A549 (cell line): ENCODE measurements at regions not wholly inside any gene's neighbourhood (a gene's known extent, or its start where the extent isn't known, plus 50 kb on each side); places are given as distances from the start of the nearest gene placed in this dataset.

ENCODE experiments used
- ATAC-seq, 2 experiments: fragments of 200-7000 bp in 1 of 2; fragments of >200 bp in 1 of 2; cut with Nextera tagmentation in 1 of 2; cut with Tn5 transposase in 1 of 2; 3 replicates each; pipeline versions ENCODE4 v1.8.0 to v1.9.1; 2018 to 2020; ENCODE audit warnings: mild to moderate bottlenecking in 1 of 2, moderate library complexity in 1 of 2
- CTCF ChIA-PET: fragments of 300-600 bp; sonication (Branson Sonifier 250); formaldehyde crosslinking; extraction: SDS; loops from one replicate; lab custom pipeline; 2021; ENCODE audit warnings: antibody characterized with exemption, inconsistent platforms; lab: Yijun Ruan, JAX
- POLR2A ChIA-PET: fragments of 350-600 bp; formaldehyde crosslinking; extraction: SDS; loops from one replicate; lab custom pipeline; 2021; ENCODE audit warnings: antibody characterized with exemption, inconsistent platforms; lab: Yijun Ruan, JAX
- DNase-seq, 2 experiments: peaks; one replicate each; pipeline versions ENCODE4 v3.0.0 to v3.0.0-alpha.2; 2011 to 2016; ENCODE audit warnings: low read depth in 1 of 2, low spot score in 1 of 2
- FAIRE-seq: peaks from 2 replicates; lab custom pipeline; 2011; peaks lifted over from hg19 to GRCh38; lab: Jason Lieb, UNC
- H3K27ac ChIP-seq, 2 experiments: fragments of >200 bp; sonication (Bioruptor Twin); formaldehyde crosslinking; 3 replicates each; pipeline ENCODE4 v1.5.1; 2016 to 2017
- H3K4me1 ChIP-seq: fragments of >200 bp; sonication (Bioruptor Twin); formaldehyde crosslinking; 3 replicates; pipeline ENCODE4 v1.6.1; 2016
- H3K4me2 ChIP-seq: fragments of >200 bp; sonication (Bioruptor Twin); formaldehyde crosslinking; 3 replicates; pipeline ENCODE4 v1.6.1; 2016
- H3K4me3 ChIP-seq: fragments of >200 bp; sonication (Bioruptor Twin); formaldehyde crosslinking; 3 replicates; pipeline ENCODE4 v1.5.1; 2016
- H3K9me3 ChIP-seq: fragments of >200 bp; sonication (Bioruptor Twin); formaldehyde crosslinking; 3 replicates; pipeline ENCODE4 v1.6.1; 2016
- BHLHE40 ChIP-seq: IDR thresholded peaks from 2 replicates; pipeline ENCODE4 v1.6.1; 2012; ENCODE audit warnings: low read depth, low read length, inconsistent platforms
- CEBPB ChIP-seq, 2 experiments: fragments of >200 bp in 1 of 2; sonication (Bioruptor Twin) in 1 of 2; formaldehyde crosslinking in 1 of 2; IDR thresholded peaks; 2 replicates each; pipeline ENCODE4 v1.6.1; 2012 to 2016
- EHF ChIP-seq: fragments of 250-450 bp; sonication (Bioruptor Pico); IDR thresholded peaks from 2 replicates; pipeline ENCODE4 v1.5.0; 2020; ENCODE audit warnings: mild to moderate bottlenecking
- ESRRA ChIP-seq: fragments of 150-350 bp; IDR thresholded peaks from 2 replicates; pipeline ENCODE4 v1.6.1; 2014; ENCODE audit warnings: mild to moderate bottlenecking, low read length, borderline replicate concordance
- FOSB ChIP-seq: fragments of 250-450 bp; sonication (Bioruptor Pico); IDR thresholded peaks from 2 replicates; pipeline ENCODE4 v1.5.0; 2020; ENCODE audit warnings: mild to moderate bottlenecking, moderate library complexity
- HDAC2 ChIP-seq: fragments of 200-600 bp; sonication (generic); IDR thresholded peaks from 2 replicates; pipeline ENCODE4 v1.6.1; 2016
- HOXB5 ChIP-seq: fragments of 250-450 bp; sonication (Bioruptor Pico); IDR thresholded peaks from 2 replicates; pipeline ENCODE4 v1.5.0; 2020; ENCODE audit warnings: mild to moderate bottlenecking, moderate library complexity
- MAFK ChIP-seq: fragments of 450-650 bp; IDR thresholded peaks from 2 replicates; pipeline ENCODE4 v1.6.1; 2014; ENCODE audit not compliant: partially characterized antibody
- MAZ ChIP-seq: fragments of 150-350 bp; IDR thresholded peaks from 2 replicates; pipeline ENCODE4 v1.6.1; 2014; ENCODE audit warnings: antibody characterized with exemption, low read depth, low read length, borderline replicate concordance
- MYC ChIP-seq: IDR thresholded peaks from 2 replicates; pipeline ENCODE4 v1.6.1; 2012; ENCODE audit warnings: mild to moderate bottlenecking, inconsistent platforms, low read length, improper control_type of control experiment, borderline replicate concordance
- NFE2L2 ChIP-seq: fragments of 150-350 bp; conservative IDR thresholded peaks from 2 replicates; pipeline ENCODE4 v1.6.1; 2014; ENCODE audit warnings: low read length
- PHF8 ChIP-seq: fragments of 200-600 bp; sonication (generic); IDR thresholded peaks from 2 replicates; pipeline ENCODE4 v1.6.1; 2016; ENCODE audit warnings: low read depth, mild to moderate bottlenecking, antibody characterized with exemption, moderate library complexity, borderline replicate concordance
- POLR2AphosphoS2 ChIP-seq: conservative IDR thresholded peaks from 2 replicates; pipeline ENCODE4 v1.6.1; 2012; ENCODE audit warnings: low read length, improper control_type of control experiment, inconsistent platforms
- RAD21 ChIP-seq, 2 experiments: fragments of >200 bp in 1 of 2; sonication (Bioruptor Twin) in 1 of 2; formaldehyde crosslinking in 1 of 2; IDR thresholded peaks in 1 of 2; conservative IDR thresholded peaks in 1 of 2; 2 replicates in 1 of 2; 3 replicates in 1 of 2; pipeline ENCODE4 v1.6.1; 2012 to 2018; ENCODE audit warnings: inconsistent platforms in 1 of 2
- RNF2 ChIP-seq: fragments of 200-600 bp; sonication (generic); IDR thresholded peaks from 2 replicates; pipeline ENCODE4 v1.6.1; 2016; ENCODE audit warnings: low read depth, mild to moderate bottlenecking, antibody characterized with exemption, moderate library complexity, borderline replicate concordance
- TP53 ChIP-seq: fragments of 250-450 bp; sonication (Bioruptor Pico); IDR thresholded peaks from 2 replicates; pipeline ENCODE4 v1.5.0; 2021; ENCODE audit warnings: mild to moderate bottlenecking, moderate library complexity
- USF2 ChIP-seq: fragments of 450-650 bp; IDR thresholded peaks from 2 replicates; pipeline ENCODE4 v1.6.1; 2014; ENCODE audit warnings: antibody characterized with exemption
- ZNF302 ChIP-seq: fragments of 250-450 bp; sonication (Bioruptor Pico); IDR thresholded peaks from 2 replicates; pipeline ENCODE4 v1.9.0; 2021; ENCODE audit warnings: inconsistent platforms, mild to moderate bottlenecking, moderate library complexity
- WGBS: methylation state at CpG from one replicate; pipeline ENCODE4 v1.1.6; 2017; ENCODE audit errors: missing lambda C conversion rate; 5-methylcytosine and 5-hydroxymethylcytosine counted together
- TF ChIP-seq, protein P1 (sequence below): IDR thresholded peaks from 2 replicates; pipeline ENCODE4 v1.6.1; 2012
- TF ChIP-seq, protein P2 (sequence below): IDR thresholded peaks from 2 replicates; pipeline ENCODE4 v1.6.1; 2012

DNA sequence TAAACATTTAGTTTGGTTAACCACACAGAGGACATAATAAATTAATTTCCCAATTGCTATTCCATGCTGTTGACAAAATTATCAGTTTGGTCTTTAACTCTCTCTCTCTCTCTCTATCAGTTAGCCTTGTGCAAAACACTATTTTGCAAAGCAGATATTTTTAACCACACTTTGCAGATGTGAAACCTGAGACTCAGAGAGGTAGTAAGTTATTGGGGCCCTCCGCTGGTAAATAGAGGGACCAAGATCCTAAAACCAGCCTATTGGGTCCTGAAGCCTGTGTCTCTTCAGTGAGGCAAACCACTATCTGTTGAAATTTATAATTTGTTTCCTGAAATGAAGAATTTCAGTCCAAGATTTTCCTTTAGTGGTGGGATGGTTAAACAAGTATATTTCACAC, 231.0 kb downstream of the SOD2 start:
- 15% methylated on average over 1 of the region's 1 CpG for WGBS
- H3K27ac ChIP-seq, result no peak overlapping the region
- H3K4me3 ChIP-seq, result no peak overlapping the region
- POLR2A ChIA-PET, result no interaction called here
- H3K4me1 ChIP-seq, result no peaks in the 10 kb centered on the region
- TF ChIP-seq POLR2AphosphoS2 (no peak), BHLHE40 (no peak), MAFK (no peak), FOSB (CRISPR knock-in tag) (no peak), NFE2L2 (no peak), MYC (no peak), TP53 (CRISPR knock-in tag) (no peak), PHF8 (no peak), ESRRA (no peak), CEBPB (IDR thresholded peaks at IDR 0.05) (no peak)
- TF ChIP-seq, protein P1, sequence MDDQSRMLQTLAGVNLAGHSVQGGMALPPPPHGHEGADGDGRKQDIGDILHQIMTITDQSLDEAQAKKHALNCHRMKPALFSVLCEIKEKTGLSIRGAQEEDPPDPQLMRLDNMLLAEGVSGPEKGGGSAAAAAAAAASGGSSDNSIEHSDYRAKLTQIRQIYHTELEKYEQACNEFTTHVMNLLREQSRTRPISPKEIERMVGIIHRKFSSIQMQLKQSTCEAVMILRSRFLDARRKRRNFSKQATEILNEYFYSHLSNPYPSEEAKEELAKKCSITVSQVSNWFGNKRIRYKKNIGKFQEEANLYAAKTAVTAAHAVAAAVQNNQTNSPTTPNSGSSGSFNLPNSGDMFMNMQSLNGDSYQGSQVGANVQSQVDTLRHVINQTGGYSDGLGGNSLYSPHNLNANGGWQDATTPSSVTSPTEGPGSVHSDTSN, result no peak
- TF ChIP-seq, all 56 proteins: peak for 0
- ATAC-seq (no peak), FAIRE-seq (no peak), DNase-seq (no peak)
- Histone ChIP-seq H3K4me2 (no peak overlapping the region), H3K9me3 (no peaks in the 10 kb centered on the region)
- CTCF ChIA-PET, result no interaction called here

DNA sequence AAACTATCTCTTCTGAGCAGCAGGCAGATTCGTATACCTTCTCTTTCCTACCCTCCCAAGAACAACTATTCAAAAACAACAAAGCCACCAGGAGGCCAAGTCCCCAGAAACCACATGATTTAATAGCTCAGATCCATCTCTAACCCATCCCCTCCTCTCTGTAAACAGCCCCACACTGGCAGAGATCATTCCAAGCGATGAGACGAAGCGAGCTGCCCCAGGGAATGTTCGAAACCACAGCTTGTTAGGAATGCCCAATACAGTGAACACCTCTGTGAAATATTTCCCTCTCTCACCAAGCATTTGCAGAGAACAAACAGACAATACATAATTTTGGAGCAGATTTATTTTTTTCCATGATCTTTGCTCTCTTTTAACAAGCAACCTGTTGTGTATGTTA, 231.8 kb downstream of the SOD2 start:
- DNase-seq, result no peak
- FAIRE-seq, result no peak
- Histone ChIP-seq H3K4me1 (no peaks in the 10 kb centered on the region), H3K9me3 (no peaks in the 10 kb centered on the region), H3K27ac (no peak overlapping the region), H3K4me3 (no peak overlapping the region), H3K4me2 (no peak overlapping the region)
- 15% methylated on average over 5 of the region's 5 CpGs for WGBS
- ChIA-PET CTCF (no interaction called here), POLR2A (no interaction called here)
- TF ChIP-seq HOXB5 (CRISPR knock-in tag) (no peak), ZNF302 (no peak), USF2 (no peak), RNF2 (no peak), MAZ (no peak), RAD21 (conservative IDR thresholded peaks at IDR 0.05 in 1 of 2, IDR thresholded peaks at IDR 0.05 in 1 of 2) (no peak), TP53 (CRISPR knock-in tag) (no peak), MYC (no peak)
- TF ChIP-seq, protein P2, sequence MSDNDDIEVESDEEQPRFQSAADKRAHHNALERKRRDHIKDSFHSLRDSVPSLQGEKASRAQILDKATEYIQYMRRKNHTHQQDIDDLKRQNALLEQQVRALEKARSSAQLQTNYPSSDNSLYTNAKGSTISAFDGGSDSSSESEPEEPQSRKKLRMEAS, result no peak
- no peak for ATAC-seq

GRCh38 chr6:159460476-159460875, 232.6 kb downstream of the SOD2 start:
- CTCF ChIA-PET, result no interaction called here
- POLR2A ChIA-PET, result no interaction called here
- no peak for FAIRE-seq

DNA sequence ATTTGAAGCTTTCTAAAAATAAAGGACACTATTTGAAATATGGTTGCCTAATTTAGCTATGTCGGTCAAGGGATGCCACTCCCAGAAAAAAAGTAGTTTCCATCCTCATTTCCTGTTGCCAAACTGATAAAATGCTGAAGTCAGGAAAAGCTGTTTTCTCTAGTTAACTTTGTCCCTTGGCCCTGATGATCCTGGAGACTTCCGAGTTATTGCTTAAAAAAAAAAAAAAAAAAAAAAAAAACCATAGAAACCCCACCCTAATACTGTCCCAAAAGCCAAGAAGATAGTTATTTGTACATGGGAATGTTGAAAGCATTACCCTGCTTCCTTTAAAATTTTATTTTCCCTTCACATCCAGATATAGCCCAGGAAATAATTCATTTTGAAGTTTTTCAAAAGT, 236.7 kb downstream of the SOD2 start:
- no peak overlapping the region for H3K4me2 ChIP-seq
- ATAC-seq (no peak), FAIRE-seq (no peak), DNase-seq (no peak)
- H3K4me3 ChIP-seq, result no peak overlapping the region
- WGBS, result 0% methylated on average over 2 of the region's 2 CpGs
- POLR2A ChIA-PET, result no interaction called here
- no peaks in the 10 kb centered on the region for H3K4me1 ChIP-seq
- no peaks in the 10 kb centered on the region for H3K9me3 ChIP-seq
- no peak for TF ChIP-seq EHF (CRISPR knock-in tag)
- H3K27ac ChIP-seq, result no peak overlapping the region
- CTCF ChIA-PET, result no interaction called here

More at GRCh38 chr6:159460476-159460875, 232.6 kb downstream of the SOD2 start:
- TF ChIP-seq HDAC2, result no peak
- H3K4me2 ChIP-seq, result no peak overlapping the region
- H3K27ac ChIP-seq, result no peak overlapping the region
- ATAC-seq, result no peak; a peak in 1 of 6 replicates
- DNase-seq, result no peak
- no peaks in the 10 kb centered on the region for H3K4me1 ChIP-seq
- no peaks in the 10 kb centered on the region for H3K9me3 ChIP-seq
- no peak overlapping the region for H3K4me3 ChIP-seq
- 0% methylated on average over 4 of the region's 4 CpGs for WGBS
